SHP77 treated with DMSO at 0.1 percent for 48 hours (cell line): ENCODE measurements at regions not wholly inside any gene's neighbourhood (a gene's known extent, or its start where the extent isn't known, plus 50 kb on each side); places are given as distances from the start of the nearest gene placed in this dataset.

Source experiments
- DNase-seq: peaks from one replicate; lab custom pipeline; 2025; lab: John Stamatoyannopoulos, UW

- DNase-seq = no peak
Observed at GRCh38 chr9:82320566-82320965, 332.0 kb downstream of the SPATA31D1 start.

DNA sequence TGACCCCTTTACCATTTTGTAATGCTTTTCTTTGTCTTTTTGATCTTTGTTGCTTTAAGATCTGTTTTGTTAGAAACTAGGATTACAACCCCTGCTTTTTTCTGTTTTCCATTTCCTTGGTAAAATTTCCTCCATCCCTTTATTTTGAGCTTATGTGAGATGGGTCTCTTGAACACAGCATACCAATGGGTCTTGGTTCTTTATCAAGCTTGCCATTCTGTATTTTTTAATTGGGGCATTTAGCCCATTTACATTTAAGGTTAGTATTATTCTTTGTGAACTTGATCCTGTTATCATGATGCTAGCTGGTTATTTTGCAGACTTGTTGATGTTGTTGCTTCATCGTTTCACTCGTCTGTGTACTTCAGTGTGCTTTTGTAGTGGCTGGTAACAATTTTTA, 337.3 kb downstream of the SPATA31D1 start:
- DNase-seq = no peak

GRCh38 chr9:82327641-82328040, 339.1 kb downstream of the SPATA31D1 start:
- DNase-seq = no peak

DNA sequence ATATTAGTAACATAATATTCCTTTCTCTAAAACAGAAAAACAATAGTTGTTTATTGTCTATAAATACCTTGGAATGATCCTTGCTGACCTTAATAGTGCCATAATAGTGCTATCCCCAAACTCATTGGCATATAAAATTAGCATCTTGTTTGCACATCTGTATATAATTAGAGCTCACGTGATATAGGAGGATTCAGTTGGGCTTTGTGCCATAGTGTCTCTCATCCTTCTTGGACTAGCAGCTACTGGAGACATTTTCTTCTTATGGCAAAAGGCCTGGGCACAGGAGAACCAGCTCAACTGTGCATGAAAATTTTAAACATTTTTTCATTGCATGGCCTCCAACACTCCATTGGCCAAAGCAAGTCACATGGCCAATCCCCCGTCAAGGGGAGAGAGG, 342.5 kb downstream of the SPATA31D1 start:
- DNase-seq = no peak

GRCh38 chr9:82332018-82332773, 343.6 kb downstream of the SPATA31D1 start:
- DNase-seq = no peak

GRCh38 chr9:82332774-82333152, 344.2 kb downstream of the SPATA31D1 start:
- DNase-seq = no peak

DNA sequence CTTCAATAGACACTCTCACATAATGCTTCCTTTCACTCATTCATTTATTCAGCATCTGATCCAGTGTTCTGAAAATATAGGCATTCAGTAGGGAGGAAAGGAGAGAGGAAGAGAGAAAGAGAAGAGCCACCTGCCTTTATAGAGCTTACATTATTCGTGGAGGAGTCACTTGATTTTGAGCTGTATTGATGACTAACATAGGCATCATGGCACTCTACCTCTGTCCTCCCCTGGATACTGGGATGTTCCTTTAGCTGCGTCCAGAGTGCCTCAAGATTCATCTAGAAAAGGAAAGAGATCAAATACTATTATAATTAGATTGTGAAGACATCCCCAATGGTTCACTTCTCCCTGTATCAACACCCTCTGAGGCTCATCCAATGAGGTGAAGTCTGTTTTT, 345.1 kb downstream of the SPATA31D1 start:
- DNase-seq = no peak

- no peak for DNase-seq
Observed at GRCh38 chr9:82334286-82334685, 345.7 kb downstream of the SPATA31D1 start.

DNA sequence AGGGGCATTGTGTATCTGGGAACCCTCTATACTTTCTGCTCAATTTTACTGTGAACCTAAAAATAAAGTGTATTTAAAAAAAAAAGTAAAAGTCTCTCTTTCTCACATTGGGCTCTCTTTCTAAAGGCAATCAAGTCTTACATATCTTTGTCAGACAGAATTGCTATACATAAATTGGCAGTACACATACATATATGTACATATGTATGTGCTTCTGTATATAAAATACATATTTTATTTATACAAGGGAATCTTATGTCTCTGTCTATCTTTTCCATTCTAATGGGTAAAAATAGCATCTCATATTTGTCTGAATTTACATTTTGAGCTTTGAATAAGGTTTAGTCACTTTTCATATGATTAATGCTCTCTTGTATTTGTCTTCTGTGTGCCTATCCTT, 348.8 kb downstream of the SPATA31D1 start:
- DNase-seq = no peak

DNA sequence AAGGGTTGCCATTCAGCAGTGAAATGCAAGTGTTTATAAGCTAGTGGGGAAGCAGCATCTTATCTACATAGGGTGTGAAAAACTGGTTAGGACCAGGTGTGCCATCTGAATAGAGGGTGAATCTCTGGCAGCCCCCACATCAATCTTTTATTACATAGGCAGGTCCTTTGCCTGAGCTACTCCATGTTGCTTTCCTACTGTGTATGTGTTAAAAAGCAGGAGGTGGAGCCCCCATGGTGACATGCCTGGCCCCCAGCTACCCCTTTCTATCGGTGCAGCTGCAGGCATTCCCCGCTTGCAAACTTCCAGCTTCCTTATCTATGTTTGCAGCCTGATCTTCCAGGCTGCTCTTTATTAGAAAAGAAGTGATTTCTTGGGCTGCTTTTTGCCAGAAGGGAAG, 353.5 kb downstream of the SPATA31D1 start:
- no peak for DNase-seq

- DNase-seq = no peak
Observed at GRCh38 chr9:82346040-82346439, 357.5 kb downstream of the SPATA31D1 start.

DNA sequence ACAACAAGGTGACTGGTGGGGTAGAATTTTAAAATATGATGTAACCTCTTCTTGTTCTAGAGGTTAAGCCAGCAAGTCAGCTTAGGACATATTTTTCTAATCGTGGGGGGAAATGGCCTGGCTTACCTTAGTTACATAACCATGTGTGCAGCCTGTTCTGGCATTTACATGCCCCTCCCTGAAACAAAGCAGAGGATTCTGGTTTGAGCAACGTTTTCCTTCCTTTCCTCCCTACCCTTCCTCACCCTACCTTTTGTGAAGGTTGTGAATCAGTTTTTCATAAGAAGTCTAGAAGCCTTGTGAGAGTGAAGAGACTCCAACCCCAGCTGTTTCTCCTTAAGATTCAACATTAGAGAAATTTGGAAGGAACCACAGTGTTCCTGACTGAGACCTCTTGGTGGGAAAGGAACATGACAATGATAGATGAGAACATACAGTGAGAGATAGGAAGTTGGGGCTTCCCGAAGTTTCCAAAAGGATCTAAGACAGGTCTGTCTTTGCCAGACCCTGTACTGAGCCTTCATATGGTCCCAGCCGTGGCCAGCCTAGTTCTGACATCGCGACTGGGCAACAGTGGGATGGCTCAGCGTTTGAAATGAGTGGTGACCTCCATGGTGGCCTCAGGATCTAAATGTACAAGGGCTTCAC, 365.2 kb downstream of the SPATA31D1 start:
- DNase-seq = no peak

GRCh38 chr9:82354279-82354659, 365.7 kb downstream of the SPATA31D1 start:
- no peak for DNase-seq

DNA sequence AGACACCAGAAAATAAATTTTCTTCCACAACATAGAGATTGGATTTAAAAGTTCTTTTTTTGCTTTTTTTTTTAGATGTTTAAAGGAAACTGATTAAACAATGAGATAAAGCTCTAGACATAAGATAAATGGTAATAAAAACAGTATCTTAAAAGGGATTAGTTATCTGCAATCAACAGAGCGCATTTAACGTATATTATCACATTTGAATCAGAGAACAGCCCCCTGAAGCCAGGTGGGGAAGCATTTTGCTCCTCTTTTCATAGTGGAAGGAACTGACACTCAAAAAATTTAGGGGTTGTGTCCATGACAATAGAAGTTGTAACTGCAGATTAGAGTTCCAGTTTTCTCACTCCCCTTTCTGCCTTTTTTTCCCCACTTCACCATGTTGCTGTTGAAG, 367.6 kb downstream of the SPATA31D1 start:
- DNase-seq = no peak

GRCh38 chr9:82356871-82357270, 368.3 kb downstream of the SPATA31D1 start:
- DNase-seq = no peak

DNA sequence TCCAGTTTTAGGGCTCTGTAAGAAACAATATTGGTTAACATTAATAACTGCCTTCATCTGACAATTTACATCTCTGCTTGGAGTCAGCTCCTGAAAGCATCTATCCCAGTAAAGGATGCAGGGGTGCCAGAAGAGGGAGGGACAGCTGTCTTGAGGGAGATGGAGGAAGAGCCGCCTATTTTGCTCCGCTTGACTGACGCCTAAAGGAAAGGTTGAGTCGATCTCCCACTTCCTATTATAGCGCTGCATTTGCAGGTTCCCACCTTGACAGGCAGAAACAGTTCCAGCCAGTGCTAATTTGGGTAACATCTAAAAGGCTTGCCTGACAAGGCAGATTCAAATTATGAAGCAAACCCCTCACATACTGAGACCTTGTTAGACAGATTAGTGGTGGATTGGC, 374.6 kb downstream of the SPATA31D1 start:
- no peak for DNase-seq

DNA sequence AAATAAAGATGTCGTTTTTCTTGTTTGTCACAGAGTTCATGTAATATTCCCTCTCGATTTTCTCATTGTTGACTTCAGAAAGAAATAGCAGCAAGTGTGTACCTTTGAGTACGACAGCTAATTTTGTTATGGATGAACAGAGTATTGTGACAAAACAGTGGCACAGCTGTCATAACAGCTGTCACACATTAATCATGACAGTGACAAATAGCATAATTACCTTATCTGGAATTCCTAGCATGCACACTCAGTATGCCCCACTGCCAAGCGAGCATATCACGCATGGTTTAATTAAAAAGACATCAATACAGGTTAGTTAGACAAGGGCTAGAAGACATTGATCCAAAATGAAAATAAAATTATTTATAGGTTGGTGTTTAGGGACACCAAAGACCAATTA, 375.1 kb downstream of the SPATA31D1 start:
- DNase-seq = no peak

- DNase-seq = no peak
Observed at GRCh38 chr9:82367016-82367415, 378.4 kb downstream of the SPATA31D1 start.

DNA sequence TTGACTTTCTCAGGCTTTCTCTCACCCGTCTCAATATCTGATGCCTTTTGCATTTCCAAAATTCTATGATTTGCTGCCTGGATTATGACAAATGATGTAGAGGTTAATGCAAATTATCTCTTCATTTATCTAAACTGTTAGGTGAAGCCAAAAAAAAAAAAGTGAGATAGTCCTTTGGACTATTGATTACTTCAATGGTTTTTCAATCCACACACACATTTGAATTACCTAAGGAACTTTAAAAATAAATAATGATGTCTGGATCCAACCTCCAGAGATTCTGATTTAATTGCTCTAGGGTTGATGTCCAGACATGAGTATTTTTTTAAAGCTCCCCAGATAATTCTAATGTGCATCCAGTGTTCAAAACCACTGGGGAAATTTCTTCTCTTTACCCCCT, 379.4 kb downstream of the SPATA31D1 start:
- DNase-seq = no peak

- no peak for DNase-seq
Observed at GRCh38 chr9:82369251-82369945, 380.8 kb downstream of the SPATA31D1 start.

GRCh38 chr9:82375041-82375440, 386.5 kb downstream of the SPATA31D1 start:
- no peak for DNase-seq

DNA sequence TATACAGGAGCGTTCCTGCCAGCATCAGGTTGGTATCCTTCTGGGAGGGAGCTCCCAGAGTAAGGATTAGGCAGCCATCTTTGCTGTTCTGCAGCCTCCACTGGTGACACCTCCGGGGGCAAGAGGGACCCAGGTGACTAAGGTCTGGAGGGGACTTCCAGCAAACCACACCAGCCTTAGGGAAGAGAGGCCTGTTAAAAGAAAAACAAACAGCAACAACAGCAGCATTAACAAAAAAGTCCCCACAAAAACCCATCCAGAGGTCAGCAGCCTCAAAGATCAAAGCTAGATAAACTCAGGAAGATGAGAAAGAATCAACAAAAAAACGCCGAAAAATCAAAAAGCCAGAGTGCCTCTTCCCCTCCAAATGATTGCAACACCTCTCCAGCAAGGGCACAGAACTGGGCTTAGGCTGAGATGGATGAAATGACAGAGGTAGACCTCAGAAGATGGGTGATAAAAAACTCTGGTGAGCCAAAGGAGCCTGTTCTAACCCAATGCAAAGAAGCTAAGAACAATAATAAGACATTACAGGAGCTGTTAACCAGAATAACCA, 388.2 kb downstream of the SPATA31D1 start:
- DNase-seq = no peak
